ENCODE measurements at regions not wholly inside any gene's neighbourhood (a gene's known extent, or its start where the extent isn't known, plus 50 kb on each side); places are given as distances from the start of the nearest gene placed in this dataset.

DNA sequence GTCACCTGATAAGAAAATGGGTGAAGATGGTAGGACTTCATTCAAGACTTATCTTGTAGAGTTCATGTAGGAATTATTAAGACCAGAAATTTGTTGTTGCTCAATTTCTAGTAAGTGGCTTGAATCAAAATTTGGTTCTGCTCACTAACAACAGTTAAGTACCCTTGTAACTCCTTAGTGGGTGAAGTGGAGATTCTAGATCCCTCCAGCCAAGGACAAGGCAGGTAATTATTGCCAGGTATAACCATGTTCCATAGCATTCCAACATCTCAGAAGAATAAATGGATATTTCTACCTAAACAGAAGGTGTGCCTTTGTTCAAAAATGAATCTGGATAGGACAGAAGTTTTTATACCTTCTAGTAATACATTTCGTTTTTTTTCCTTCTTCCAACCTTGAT, 282.3 kb downstream of the DUSP10 start:
- no peak for DNase-seq (ENCODE audit: low read depth in 2 of 2)

DNA sequence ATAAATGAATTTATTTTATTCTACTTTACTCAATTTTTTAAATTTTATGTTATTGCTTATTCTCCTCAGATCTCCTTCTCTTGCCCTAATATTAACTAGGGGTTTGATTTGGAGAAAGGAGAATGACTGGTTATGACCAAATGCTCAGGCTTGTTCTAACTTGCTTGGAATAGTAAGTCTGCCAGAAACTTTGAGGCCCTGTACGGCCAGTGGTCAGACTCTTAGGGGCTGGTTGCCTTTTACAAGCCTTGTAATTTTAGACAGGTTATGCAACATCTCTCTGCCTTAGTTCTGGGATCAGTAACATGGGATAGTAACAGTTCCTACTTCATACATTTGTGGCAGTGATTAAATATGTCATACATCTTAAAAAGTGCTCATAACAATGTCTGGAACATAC, 279.5 kb downstream of the DUSP10 start:
- no peak for DNase-seq (ENCODE audit: low read depth in 2 of 2)

DNA sequence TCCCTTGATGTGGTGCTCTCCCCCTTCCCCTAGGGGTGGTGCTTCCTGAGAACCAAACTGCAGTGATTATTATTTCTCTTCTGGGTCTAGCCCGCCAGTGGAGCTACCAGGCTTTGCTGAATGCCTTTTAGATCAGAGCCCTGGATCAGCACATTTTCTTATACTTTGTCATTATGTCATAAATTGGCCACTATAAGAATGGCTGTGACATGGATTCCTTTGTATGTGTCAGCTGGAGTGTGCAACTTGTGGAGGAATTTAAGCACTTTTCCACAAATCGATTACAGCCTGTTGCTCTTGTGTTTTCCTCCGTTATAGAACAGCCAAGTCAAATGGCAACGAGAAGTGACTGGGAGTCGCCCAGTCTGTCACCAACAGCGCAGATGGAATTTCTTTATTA, 273.3 kb downstream of the DUSP10 start:
- DNase-seq (ENCODE audit: low read depth in 2 of 2), result no peak

DNA sequence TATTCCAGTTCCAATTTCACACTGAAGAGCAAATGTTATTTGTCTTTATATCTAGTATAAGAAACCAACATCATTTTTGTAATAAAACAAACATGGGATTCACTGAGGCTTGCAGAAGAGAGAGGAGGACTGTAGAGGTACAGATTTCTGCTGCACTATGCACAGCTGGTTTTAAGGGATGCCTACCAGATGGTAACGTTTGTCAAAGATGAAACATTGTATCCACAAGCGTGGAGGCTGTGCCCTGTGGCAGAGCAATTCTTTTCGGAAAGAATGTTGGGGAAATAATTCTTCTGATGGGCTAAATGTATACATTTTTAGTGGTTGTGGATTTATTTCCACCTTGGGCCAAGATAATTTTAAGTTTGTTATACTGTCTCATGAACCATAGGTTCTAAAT, 272.4 kb downstream of the DUSP10 start:
- DNase-seq (ENCODE audit: low read depth in 2 of 2), result no peak

DNA sequence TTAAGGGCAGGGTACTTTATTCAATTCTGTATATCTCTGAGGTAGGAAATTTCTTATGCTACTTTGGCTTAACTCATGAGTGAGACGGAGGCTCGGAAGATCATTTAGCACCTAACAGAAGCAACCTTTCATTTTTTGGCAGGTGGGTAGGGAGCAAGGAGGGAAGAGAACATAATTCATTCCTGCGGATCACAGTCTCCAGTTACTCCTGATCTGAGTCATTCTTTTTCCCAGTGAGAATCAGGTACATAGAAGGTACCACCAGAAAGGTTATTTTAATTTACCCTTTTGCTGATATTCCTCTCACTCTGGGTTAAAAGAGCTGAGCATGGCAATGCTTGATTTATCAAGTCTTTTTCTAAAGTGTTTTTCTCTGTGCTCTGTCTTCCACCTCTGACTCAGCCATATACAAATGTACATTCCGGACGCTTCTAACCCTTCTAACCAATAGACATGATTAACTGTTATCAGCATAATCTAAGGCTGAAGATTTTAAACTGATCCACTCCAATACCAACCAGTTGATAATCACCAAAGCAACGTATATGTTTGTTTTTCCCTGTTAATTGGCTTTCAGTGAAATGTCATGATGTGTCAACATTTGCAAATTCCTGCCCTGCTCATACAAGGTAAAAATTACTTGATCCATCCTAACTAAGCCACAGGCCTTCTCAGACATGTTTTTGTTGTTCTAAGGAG, 271.7 kb downstream of the DUSP10 start:
- no peak for DNase-seq (ENCODE audit: low read depth in 2 of 2)

DNA sequence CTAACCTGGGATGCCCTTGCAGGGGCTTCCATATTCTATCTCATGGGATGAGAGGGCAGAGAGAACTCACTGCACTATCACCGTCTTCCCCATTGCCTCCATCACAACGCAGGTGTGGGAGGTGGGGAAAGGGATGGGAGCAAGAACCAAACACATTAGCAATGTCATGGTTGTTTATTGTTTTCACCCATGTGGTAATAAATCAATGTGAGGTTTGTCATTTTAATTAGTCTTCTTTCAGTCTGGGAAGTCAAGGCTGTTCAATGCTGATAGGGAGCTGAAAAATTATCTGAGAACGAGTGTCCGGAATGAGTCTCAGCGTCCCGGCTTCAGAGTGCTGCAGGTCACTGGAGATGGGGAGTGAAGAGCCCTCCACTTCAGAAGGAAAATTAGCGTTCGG, 268.5 kb downstream of the DUSP10 start:
- DNase-seq (ENCODE audit: low read depth in 2 of 2), result no peak

DNA sequence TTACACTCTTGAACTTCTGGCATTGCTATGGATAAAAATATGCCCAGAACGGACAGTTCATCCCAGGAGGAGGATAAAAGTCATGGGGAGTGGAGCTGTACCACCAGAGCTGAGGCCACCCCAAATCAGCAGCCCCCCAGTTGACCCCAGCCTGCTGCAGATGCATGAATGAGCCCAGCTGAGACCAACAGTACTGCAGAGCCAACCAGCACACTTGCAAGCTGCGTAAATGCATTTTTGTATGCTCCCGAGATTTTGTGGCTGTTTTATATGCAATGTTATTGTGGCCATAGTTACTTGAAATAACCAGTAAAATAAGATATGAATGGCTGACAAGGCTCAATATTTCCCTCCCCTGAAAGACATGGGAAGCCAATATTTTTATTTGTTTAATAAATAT, 264.6 kb downstream of the DUSP10 start:
- DNase-seq (ENCODE audit: low read depth in 2 of 2), result no peak

DNA sequence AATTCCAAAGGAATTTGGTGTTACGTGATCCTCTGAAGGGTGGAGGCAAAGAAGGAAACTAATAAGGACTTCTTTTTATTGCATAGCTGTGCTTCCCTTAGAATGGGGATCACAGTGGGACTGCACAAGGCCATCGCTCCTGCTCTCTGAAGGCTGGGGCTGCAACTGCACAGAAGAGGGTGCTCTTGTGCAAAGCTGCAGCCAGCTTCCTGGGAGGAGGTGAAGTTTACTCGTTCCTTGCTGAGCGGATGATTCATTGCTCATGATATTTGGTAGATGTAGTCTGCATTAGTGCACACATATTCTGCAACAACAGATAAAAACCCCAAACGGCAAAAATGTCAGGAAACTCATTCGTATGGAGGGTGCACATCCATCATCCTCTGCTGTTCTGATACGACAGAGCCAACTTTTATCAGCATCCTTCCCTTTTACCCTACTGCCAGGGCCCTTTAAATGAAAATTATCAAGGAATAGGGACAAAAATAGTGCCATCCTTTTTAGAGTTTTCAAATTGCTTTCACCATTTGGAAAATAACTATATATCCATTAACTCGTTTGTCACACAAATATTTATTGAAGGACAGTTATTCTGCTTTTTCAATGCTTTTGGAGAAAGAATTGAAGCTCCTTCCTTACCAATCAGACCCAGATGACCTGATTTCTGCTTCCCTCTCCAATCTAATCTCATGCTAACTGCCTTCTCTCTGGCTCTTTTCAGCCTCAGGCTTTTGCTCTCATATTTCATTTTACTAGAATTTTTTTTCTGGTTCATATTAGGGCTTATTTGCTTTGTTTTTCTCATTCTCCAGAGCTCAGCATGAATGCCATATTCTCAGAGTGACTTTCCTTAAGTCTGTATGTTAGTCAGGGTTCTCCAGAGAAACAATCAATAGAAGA, 263.6 kb downstream of the DUSP10 start:
- DNase-seq (ENCODE audit: low read depth in 2 of 2), result peak; percentile 6 to 26

DNA sequence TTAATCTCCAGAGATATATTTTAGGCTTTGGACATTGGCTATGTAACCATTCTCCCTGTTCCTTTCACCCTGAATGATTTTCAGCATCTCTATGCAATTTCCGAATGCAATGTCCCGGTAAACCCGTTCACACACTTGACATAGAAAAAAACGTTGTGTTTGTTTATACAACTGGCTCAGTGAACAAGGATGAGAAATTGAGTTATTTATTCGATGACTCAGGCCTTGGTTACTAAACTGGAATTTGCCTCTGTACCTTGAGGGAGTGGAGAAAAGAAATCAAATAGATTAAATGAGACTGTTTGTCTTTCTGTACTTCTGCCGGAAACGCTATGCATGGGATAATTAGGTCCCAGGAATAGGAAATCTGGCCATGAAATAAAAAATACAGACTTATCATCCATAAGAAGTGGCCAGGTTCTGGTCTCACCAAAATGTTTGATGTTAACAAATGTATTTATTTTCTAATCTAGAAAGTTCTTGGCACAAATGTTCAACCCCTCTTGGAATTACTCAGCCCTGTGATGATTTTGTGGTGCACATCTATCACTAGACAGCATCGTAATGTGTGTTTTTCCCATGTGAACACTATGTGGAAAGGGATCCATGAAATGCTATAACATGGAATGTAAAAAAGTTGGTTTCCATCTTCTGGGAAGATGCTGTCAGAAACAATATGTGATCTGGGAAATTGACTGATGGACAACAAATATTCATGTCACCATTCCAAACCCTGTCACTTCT, 253.9 kb downstream of the DUSP10 start:
- no peak for DNase-seq (ENCODE audit: low read depth in 2 of 2)

DNA sequence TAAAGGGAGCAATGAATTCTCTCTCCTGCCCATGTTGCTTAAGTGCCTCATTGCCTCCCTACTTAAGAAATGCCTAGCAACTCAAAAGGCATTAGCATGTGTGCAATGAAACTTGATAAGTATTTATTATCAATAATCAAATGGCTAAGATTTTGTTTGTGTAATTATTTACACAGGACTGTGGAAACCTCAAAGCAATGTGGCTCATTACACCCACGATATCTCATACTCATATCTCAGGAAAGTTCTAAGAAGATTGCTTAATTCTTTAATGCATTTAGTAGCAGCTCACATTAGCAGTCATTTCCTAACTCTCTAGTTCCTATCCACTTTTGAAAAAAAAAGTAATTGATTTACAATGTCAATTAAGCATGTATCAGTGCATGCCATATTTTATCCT, 253.3 kb downstream of the DUSP10 start:
- no peak for DNase-seq (ENCODE audit: low read depth in 2 of 2)

DNA sequence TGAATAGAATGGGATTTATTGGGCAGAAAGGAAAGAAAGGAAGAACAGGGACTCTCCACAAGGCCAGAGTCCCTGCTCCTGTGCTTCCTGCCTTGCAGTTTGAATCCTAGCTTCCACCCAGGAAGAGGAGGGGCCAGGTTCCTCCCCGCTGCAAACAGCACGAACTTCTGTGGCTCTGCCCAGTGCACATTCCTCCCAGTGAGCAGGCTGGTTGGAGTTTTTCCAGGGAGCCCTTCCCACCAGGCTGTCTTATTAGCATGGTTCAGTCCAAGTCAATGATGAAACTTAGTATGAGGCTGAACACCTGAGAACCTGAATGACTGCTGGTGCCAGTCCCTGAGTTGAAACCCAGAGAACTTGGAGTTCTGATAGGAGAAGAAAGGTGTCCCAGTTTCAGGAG, 247.2 kb downstream of the DUSP10 start:
- no peak for DNase-seq (ENCODE audit: low read depth in 2 of 2)

DNA sequence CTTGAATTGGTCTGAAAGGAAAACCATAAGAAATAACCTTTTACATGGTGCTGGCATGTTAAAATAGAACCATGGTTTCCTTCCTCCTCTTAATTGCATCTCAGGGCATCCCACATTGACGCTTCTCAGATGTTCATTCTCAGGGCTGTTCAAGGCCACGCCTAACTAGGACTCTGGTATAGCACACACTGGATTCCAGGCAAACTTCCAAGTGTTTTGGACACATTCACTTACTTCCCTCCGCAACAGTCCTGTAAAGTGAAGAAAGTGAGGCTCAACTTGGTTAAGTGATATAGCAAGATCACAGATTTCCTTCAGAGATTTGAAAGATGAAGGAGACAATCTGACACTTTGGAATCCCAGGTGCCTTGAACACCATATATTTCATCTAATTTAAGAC, 244.8 kb downstream of the DUSP10 start:
- DNase-seq (ENCODE audit: low read depth in 2 of 2), result no peak

DNA sequence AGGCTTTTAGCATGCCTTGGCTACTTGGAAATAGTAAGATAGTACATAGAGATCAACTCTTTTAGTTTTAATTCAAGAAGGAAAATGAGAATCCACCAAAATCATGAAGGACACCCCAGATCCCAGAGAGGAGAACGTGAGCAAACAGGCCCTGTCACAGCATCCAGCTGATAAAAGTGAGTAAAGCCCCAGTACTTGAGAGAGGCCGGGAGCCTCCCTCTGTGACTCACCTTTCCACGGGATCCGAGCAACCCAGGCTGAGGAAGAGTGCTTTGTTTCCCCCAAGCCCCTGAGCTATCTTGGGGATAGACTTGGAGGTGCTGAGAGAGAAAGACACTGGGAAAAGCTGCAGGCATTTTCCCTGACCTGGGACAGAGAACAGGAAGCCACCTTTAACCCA, 238.6 kb downstream of the DUSP10 start:
- DNase-seq (ENCODE audit: low read depth in 2 of 2), result no peak

DNA sequence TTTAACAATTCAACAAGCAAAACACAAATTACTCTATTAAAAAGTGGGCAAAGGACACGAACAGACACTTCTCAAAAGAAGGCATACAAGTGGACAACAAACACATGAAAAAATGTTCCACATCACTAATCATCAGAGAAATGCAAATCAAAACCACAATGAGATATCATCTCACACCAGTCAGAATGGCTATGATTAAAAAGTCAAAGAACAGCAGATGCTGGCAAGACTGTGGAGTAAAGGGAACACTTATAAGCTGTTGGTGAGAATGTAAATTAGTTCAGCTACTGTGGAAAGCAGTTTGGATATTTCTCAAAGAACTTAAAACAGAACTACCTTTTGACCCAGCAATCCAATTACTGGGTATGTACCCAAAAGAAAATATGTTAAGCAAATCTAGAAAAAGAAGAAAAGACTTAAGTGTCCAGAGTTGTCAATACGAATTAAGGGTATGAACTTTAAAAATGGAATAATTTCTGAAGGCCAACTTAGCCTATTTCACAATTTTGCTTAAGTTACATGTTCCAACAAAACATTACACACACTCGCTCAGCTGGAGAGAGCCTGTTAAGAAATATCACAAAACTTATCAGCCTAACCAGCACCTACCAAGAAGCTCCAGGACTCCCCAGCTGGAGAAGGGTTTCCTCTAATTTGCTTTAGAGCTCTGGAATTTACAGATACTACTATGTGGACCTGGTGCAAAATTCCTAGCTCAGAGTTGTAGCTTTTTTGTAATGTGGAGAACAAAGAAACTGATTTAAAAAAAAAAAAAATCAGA, 232.1 kb downstream of the DUSP10 start:
- no peak for DNase-seq (ENCODE audit: low read depth in 2 of 2)

DNA sequence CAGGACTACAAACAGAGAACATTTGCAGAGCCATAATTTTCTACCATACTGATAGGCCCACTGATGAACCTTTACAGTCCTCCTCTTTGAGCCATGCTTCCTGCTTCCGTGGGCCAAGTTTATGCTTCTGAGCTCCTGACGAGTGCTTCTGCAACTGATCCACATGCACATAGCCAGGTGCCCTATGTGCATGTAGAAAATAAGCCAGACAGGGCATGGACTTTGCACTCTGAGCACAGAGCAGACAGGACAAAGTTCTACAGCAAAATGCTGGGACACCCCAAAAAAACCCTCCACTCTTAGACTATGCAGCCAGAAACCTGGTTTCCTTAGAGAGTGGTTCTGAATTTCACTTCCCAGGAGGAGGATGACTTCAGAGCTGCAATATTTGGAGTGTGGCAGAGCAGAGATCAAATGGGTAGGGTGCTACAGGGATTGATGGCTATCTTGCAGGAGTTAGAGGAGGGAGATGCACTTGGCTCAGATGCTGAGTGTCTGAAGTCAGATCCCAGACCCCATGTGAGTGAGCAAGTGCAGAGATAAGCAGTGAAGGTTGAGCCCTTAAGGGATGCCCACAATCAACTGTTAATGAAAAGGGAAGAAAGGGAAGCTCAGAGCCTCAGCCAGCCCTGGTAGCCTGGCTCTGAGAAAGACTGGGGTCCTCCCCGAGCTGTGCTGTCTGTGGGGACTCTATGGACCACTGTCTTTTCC, 230.9 kb downstream of the DUSP10 start:
- DNase-seq (ENCODE audit: low read depth in 2 of 2), result no peak

DNA sequence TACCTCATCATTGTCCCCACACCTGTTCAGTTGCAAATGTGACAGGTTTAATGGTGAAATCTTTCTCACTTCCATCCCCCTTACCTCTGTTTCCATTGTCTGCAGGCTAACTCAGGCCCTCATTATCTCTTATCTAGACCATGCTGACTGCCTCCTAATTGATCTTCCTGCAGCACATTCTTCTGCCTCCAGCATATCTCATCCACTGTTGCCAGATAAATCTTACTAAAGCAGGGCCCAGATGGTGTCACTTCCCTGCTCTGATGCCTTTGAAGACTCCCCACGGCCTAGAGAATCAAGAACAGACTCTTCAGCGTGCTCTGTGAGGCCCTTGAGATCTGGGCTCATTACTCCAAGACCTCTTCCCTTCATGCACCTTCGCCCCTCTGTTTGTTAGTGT, 230.1 kb downstream of the DUSP10 start:
- DNase-seq (ENCODE audit: low read depth in 2 of 2), result no peak

DNA sequence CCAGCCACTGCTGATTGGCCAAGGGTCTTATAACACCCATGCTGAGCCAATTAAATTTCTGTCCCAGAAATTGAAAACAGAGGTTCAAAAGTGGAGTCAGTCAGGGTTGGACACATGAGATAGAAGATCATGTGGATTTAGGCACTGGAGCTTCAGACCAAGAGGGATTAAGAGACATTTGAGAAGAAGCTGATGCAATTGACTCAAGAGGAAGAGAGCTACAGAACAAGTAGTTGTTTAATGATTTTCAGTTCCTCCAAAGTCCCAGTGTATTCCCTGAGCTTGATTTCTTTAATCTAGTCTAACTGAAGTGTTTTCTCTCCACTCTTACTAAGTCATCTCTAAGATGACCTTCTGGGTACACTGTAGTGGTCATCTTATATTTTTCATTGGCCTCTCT, 227.1 kb downstream of the DUSP10 start:
- no peak for DNase-seq (ENCODE audit: low read depth in 2 of 2)

DNA sequence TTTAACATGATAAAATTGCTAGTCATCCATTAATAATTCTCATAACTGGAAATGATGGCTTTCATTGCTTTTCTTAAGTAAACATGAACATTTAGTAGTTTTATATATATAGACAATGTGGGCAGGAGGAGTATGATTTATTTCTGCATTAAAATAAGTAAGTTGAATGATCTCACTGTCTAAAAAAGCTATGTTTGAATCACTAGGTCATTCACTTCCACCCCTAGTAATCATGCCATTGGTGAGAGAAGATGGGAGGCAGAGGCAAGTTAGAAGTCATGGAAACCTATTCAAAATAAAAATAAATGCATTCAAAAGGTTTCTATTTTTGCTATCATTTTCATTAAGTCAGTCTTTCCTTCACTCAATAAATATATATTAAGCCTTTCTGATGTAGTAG, 226.4 kb downstream of the DUSP10 start:
- DNase-seq (ENCODE audit: low read depth in 2 of 2), result no peak

DNA sequence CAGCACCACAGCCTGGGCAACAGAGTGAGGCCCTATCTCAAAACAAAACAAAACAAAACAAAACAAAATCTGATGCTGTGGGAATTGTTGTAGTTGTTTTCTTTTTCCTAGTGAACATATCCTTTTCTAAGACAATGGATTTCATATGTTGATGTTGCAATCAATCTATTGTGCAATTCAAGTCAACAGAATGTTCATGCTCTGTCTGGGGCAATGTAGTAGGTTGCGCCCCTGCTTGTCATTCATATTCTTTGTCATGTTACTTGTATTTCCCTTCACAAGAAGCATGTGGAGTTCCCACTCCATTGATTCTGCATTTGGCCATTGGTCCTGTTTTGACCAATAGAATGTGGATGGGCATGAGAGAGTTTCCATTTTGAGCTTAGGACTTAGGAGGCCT, 223.9 kb downstream of the DUSP10 start:
- no peak for DNase-seq (ENCODE audit: low read depth in 2 of 2)

DNA sequence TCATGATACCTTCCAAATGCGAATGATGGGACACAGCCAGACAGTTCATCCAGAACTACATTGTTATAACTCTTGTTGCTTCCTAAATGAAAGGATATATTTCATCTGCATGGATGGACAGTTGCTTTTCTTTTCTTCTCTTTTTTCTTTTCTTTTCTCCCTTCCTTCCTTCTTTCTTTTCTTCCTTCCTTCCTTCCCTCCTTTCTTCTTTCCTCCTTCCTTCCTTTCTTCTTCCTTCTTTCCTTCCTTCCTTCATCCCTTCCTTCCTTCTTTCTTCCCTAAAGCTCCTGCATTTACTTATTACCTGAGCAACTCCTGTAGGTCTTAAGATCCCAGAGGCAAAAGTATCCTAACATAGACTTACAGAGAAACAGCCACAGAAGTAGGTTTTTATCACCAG, 221.6 kb downstream of the DUSP10 start:
- no peak for DNase-seq (ENCODE audit: low read depth in 2 of 2)

DNA sequence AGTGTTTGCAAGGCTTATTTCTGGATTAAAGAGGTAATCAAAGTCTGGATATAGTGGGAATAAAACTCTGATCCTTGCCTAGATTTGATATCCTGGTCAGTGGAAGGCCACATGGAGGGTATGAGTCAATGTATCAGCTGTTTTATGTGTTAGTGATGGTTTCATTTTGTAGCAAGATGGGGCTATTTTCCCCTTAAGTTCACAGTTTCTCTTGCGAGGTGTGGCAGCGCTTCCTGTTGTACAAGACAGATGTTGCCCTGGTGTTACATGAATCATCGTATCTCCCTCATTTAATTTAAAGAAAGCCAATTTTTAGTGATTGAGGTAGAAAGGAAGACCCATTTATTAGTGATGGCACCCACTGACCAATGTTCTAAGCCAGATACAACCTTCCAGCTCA, 220.2 kb downstream of the DUSP10 start:
- no peak for DNase-seq (ENCODE audit: low read depth in 2 of 2)

All from stimulated activated CD4-positive, alpha-beta T cell treated with anti-CD3 and anti-CD28 coated beads, Interleukin-12 subunit alpha, Interleukin-12 subunit beta, amount 100 ng/mL, for 24 hours (primary cell).